ENCODE measurements at regions not wholly inside any gene's neighbourhood (a gene's known extent, or its start where the extent isn't known, plus 50 kb on each side); places are given as distances from the start of the nearest gene placed in this dataset.
A peak's percentile ranks its signal among the peaks of the same experiment; 100 is the strongest.
"Not testable (repeated sequence)": the region's sequence is repeated elsewhere in the genome, so short reads cannot be mapped to it uniquely, and the experiment has no call there.

DNA sequence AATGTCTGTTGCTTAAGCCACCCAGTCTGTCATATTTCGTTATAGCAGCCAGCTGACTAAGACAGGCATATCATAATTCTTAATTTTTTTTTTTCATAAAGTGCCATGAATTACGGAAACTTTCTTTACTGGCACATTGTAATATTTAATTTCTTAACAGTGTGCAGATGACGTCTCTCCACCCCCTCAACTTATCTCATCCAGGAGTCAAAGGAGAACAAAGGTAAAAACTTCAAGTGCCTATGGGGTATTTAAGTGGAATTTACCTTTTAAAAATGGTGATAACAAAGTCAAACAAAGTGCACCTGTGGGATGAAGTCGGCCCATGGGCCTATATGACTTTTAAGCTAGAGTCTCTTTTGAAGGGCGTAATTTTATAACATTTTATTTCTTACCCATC, 539.4 kb downstream of the CDH9 start:
- Histone ChIP-seq H3K36me3 (ENCODE audit: insufficient read depth, insufficient read length, low read length) (no peaks in the 10 kb centered on the region), H3K4me3 (ENCODE audit: insufficient read length, low read depth) (no peak overlapping the region), H3K9ac (ENCODE audit: insufficient read length, low read depth) (no peak overlapping the region), H3K4me1 (ENCODE audit: insufficient read depth, insufficient read length) (no peaks in the 10 kb centered on the region), H3K27me3 (ENCODE audit: insufficient read depth, insufficient read length) (no peaks in the 10 kb centered on the region), H3K9me3 (ENCODE audit: insufficient read depth, low read length) (peaks cover 8% of the 10 kb centered on the region; the same call in 1 of the 2 replicates)
- no peak for TF ChIP-seq YY1 (IDR thresholded peaks at IDR 0.05; ENCODE audit: insufficient read depth, insufficient read length)
- no peak for TF ChIP-seq ZNF274 (IDR thresholded peaks at IDR 0.05; ENCODE audit: low read depth, low read length)
- DNase-seq (ENCODE audit: low read depth, low spot score) = no peak

DNA sequence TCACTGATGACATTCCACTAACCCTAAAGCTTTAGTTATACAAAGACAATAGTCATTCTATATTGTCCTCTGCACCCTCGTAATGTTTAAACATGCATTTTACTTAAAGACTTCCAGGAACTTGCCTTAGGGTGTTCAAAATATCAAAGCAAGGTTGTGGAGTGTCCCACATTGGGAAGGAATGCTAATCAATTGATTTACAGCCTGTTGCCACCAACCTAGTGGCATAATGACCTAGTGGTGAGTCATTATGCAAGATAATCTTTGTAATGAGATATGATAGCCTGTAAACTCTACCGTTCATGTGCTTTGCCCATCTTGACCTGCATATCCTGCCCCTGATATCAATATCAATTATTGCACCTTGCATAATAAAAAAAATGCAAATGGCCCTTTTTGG, 542.9 kb downstream of the CDH9 start:
- peaks cover 21% of the 10 kb centered on the region for H3K9me3 ChIP-seq (ENCODE audit: insufficient read depth, low read length)
- H3K27me3 ChIP-seq (ENCODE audit: insufficient read depth, insufficient read length) = no peaks in the 10 kb centered on the region
- H3K4me1 ChIP-seq (ENCODE audit: insufficient read depth, insufficient read length) = no peaks in the 10 kb centered on the region
- no peaks in the 10 kb centered on the region for H3K36me3 ChIP-seq (ENCODE audit: insufficient read depth, insufficient read length, low read length)
- no peak overlapping the region for H3K9ac ChIP-seq (ENCODE audit: insufficient read length, low read depth)
- no peak overlapping the region for H3K4me3 ChIP-seq (ENCODE audit: insufficient read length, low read depth)
- no peak for DNase-seq (ENCODE audit: low read depth, low spot score)
- TF ChIP-seq YY1 (IDR thresholded peaks at IDR 0.05; ENCODE audit: insufficient read depth, insufficient read length) (no peak), ZNF274 (IDR thresholded peaks at IDR 0.05; ENCODE audit: low read depth, low read length) (no peak), SUZ12 (IDR thresholded peaks at IDR 0.05; ENCODE audit: extremely low read depth, insufficient read depth, insufficient read length) (no peak)

DNA sequence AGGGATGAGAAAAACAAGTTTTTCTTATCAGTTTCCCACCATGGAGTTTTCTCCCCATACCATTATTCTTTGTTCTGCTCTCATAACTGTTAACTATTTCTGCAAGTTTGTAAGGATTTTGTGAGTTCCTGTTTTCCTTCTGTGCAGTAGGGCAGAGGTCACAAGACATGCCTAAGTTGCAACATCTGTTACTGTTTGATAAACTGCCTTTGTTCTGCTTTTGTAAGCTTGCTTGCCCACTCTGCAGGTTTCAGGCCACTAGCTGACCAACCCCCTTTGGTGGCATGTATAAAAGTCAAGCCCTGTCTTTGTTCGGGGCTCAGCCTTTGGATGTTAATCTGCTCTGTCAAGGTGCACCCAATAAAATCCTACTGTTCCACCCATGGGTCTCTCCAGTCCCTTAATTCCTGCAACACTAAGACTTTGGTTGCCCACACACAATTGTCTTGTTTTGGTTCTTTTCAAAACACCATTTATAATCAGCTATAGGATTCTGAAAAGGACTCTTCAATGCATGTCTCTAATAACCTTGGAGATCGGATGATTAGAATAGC, 545.4 kb downstream of the CDH9 start:
- H3K9ac ChIP-seq (ENCODE audit: insufficient read length, low read depth) = no peak overlapping the region
- TF ChIP-seq YY1 (IDR thresholded peaks at IDR 0.05; ENCODE audit: insufficient read depth, insufficient read length) (no peak), ZNF274 (IDR thresholded peaks at IDR 0.05; ENCODE audit: low read depth, low read length) (no peak), SUZ12 (IDR thresholded peaks at IDR 0.05; ENCODE audit: extremely low read depth, insufficient read depth, insufficient read length) (no peak)
- peaks cover 21% of the 10 kb centered on the region for H3K9me3 ChIP-seq (ENCODE audit: insufficient read depth, low read length)
- H3K4me3 ChIP-seq (ENCODE audit: insufficient read length, low read depth) = no peak overlapping the region
- no peaks in the 10 kb centered on the region for H3K4me1 ChIP-seq (ENCODE audit: insufficient read depth, insufficient read length)
- no peaks in the 10 kb centered on the region for H3K36me3 ChIP-seq (ENCODE audit: insufficient read depth, insufficient read length, low read length)
- no peak for DNase-seq (ENCODE audit: low read depth, low spot score)
- H3K27me3 ChIP-seq (ENCODE audit: insufficient read depth, insufficient read length) = no peaks in the 10 kb centered on the region

DNA sequence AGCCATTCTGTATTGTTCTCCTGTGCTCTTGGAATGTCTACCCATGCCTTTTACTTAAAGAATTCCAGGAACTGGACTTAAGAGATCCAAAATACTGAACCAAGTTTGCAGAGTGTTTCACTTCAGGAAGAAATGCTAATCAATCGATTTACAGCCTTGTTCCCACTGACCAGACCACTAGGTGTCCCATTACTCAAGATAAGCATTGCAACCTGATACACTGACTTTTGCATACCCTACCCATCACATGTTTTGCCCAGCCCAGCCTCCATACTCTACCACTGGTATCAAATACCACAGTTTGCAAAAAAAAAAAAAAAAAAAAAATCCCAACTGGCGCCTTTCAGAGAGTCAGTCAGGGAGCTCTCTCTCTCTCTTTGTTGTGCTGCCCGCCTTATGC, 550.8 kb downstream of the CDH9 start:
- peak; percentile 3 for DNase-seq (ENCODE audit: low read depth, low spot score)
- Histone ChIP-seq H3K36me3 (ENCODE audit: insufficient read depth, insufficient read length, low read length) (no peaks in the 10 kb centered on the region), H3K4me1 (ENCODE audit: insufficient read depth, insufficient read length) (no peaks in the 10 kb centered on the region), H3K9ac (ENCODE audit: insufficient read length, low read depth) (no peak overlapping the region), H3K9me3 (ENCODE audit: insufficient read depth, low read length) (no peaks in the 10 kb centered on the region; the same call in 1 of the 2 replicates), H3K27me3 (ENCODE audit: insufficient read depth, insufficient read length) (no peaks in the 10 kb centered on the region), H3K4me3 (ENCODE audit: insufficient read length, low read depth) (no peak overlapping the region)
- TF ChIP-seq SUZ12 (IDR thresholded peaks at IDR 0.05; ENCODE audit: extremely low read depth, insufficient read depth, insufficient read length) = no peak
- TF ChIP-seq YY1 (IDR thresholded peaks at IDR 0.05; ENCODE audit: insufficient read depth, insufficient read length) = no peak
- no peak for TF ChIP-seq ZNF274 (IDR thresholded peaks at IDR 0.05; ENCODE audit: low read depth, low read length)

DNA sequence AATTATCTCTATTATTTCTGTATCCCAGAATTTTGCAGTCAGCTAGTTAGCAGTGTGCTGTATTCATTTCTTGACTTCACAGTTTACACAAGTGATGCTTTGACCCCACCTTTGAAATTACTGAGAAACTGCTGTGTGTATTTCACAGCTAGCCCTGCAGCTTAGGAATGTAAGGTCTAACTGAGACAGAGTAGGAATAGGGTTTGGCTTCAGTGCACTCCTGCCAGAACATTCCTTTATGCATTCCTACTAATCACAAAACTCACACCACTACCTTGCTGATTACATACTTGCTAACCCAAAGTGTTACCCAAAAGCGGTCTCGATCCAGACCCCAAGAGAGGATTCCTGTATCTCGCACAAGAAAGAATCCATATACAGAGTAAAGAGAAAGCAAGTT, 551.8 kb downstream of the CDH9 start:
- H3K27me3 ChIP-seq (ENCODE audit: insufficient read depth, insufficient read length) = no peaks in the 10 kb centered on the region
- no peak overlapping the region for H3K9ac ChIP-seq (ENCODE audit: insufficient read length, low read depth)
- no peak for DNase-seq (ENCODE audit: low read depth, low spot score)
- no peaks in the 10 kb centered on the region for H3K36me3 ChIP-seq (ENCODE audit: insufficient read depth, insufficient read length, low read length)
- H3K4me3 ChIP-seq (ENCODE audit: insufficient read length, low read depth) = no peak overlapping the region
- H3K9me3 ChIP-seq (ENCODE audit: insufficient read depth, low read length) = no peaks in the 10 kb centered on the region
- no peaks in the 10 kb centered on the region for H3K4me1 ChIP-seq (ENCODE audit: insufficient read depth, insufficient read length)
- TF ChIP-seq ZNF274 (IDR thresholded peaks at IDR 0.05; ENCODE audit: low read depth, low read length) (no peak), SUZ12 (IDR thresholded peaks at IDR 0.05; ENCODE audit: extremely low read depth, insufficient read depth, insufficient read length) (no peak), YY1 (IDR thresholded peaks at IDR 0.05; ENCODE audit: insufficient read depth, insufficient read length) (no peak)

DNA sequence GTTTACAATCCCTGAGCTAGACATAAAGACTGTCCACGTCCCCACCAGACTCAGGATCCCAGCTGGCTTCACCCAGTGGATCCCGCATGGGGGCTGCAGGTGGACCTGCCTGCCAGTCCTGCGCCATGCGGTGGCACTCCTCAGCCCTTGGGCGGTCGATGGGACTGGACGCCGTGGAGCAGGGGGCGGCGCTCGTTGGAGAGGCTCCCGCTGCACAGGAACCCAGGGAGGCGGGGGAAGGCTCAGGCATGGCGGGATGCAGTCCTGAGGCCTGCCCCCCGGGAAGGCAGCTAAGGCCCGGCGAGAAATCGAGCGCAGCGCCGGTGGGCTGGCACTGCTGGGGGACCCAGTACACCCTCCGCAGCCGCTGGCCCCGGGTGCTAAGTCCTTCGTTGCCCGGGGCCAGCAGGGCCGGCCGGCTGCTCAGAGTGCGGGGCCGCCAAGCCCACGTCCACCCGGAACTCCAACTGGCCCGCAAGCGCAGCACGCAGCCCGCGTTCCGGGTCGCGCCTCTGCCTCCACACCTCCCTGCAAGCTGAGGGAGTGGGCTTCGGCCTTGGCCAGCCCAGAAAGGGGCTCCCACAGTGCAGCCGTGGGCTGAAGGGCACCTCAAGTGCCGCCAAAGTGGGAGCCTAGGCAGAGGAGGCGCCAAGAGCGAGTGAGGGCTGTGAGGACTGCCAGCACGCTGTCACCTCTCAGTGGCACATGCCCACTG, 553.1 kb downstream of the CDH9 start:
- DNase-seq (ENCODE audit: low read depth, low spot score); H3K4me1 ChIP-seq (ENCODE audit: insufficient read depth, insufficient read length); H3K9me3 ChIP-seq (ENCODE audit: insufficient read depth, low read length); H3K9ac ChIP-seq (ENCODE audit: insufficient read length, low read depth); H3K36me3 ChIP-seq (ENCODE audit: insufficient read depth, insufficient read length, low read length); H3K27me3 ChIP-seq (ENCODE audit: insufficient read depth, insufficient read length); H3K4me3 ChIP-seq (ENCODE audit: insufficient read length, low read depth): not testable (repeated sequence)

DNA sequence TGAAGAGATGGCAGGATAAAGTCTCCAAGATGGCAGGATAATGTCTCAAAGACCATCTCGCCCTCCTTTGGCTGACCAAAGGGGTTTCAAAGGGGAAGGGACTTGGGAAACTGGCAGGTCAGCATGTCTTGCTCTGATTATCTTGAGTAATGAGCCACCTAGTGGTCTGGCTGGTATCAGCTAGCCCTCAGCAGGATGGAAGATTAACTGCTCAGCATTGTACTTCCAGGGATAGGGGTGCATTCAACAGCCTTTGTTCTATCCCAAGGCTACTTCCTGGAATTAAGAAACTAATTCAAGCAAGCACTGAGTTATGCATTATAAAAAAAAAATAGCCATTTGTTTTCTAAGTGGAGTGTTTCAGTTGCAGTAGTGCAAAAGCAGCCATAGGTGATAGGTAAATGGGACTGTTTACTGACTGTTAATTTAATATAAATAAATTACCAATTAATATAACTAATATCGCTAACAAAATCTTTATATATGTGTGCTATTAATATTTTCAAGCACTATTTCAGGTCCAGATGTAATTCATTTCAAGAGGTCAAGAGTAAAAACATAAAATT, 555.5 kb downstream of the CDH9 start:
- H3K9me3 ChIP-seq (ENCODE audit: insufficient read depth, low read length) = no peaks in the 10 kb centered on the region
- no peaks in the 10 kb centered on the region for H3K36me3 ChIP-seq (ENCODE audit: insufficient read depth, insufficient read length, low read length)
- DNase-seq (ENCODE audit: low read depth, low spot score) = peak; percentile 66
- H3K4me1 ChIP-seq (ENCODE audit: insufficient read depth, insufficient read length) = no peaks in the 10 kb centered on the region
- TF ChIP-seq SUZ12 (IDR thresholded peaks at IDR 0.05; ENCODE audit: extremely low read depth, insufficient read depth, insufficient read length) = no peak
- no peak for TF ChIP-seq YY1 (IDR thresholded peaks at IDR 0.05; ENCODE audit: insufficient read depth, insufficient read length)
- no peak for TF ChIP-seq ZNF274 (IDR thresholded peaks at IDR 0.05; ENCODE audit: low read depth, low read length)
- H3K4me3 ChIP-seq (ENCODE audit: insufficient read length, low read depth) = no peak overlapping the region
- no peaks in the 10 kb centered on the region for H3K27me3 ChIP-seq (ENCODE audit: insufficient read depth, insufficient read length)
- no peak overlapping the region for H3K9ac ChIP-seq (ENCODE audit: insufficient read length, low read depth)

Measured in NT2/D1 (cell line).